ENCODE measurements at regions not wholly inside any gene's neighbourhood (a gene's known extent, or its start where the extent isn't known, plus 50 kb on each side); places are given as distances from the start of the nearest gene placed in this dataset.

DNA sequence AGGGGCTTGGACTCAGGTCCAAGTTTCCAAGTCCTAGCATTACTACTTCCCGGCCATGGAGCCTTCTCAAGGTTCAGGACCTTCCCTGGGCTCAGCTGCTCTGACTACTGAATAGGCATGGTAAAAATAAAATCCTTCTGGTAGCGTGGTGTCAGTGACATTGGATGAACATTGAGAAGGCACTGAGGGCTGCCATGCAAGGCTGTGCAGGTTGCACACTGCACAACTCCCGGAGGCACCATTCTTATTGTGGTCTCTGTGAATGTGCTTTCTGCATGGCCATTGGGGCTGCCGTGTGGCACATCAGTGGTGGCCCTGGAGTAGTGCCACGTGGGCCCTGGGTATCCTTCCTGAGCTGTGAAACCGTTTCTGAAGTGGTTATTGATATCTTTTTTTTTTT is 250.2 kb upstream of the CIBAR2 start:
- DNase-seq (ENCODE audit: low spot score), result no peak

DNA sequence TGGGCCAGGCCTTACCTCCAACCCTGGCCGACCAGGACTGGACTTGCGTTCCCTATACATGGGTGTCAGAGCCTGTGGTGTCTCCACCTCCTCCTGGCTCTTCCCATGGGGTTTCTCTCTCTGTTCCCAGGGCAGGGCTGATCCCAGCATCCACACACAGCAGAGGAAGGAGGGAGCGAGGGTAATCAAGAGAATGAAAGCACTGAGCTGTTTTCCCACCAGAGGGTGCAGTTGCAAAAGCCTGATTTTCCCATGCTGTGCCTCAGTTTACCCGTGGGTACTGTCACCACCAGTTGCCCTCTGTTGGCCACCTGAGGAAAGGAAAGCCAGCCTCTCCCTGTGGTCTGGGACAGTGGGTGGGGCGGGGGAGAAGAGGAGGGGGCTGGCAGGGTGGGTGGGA is 249.7 kb upstream of the GSE1 start:
- DNase-seq (ENCODE audit: low spot score), result no peak

DNA sequence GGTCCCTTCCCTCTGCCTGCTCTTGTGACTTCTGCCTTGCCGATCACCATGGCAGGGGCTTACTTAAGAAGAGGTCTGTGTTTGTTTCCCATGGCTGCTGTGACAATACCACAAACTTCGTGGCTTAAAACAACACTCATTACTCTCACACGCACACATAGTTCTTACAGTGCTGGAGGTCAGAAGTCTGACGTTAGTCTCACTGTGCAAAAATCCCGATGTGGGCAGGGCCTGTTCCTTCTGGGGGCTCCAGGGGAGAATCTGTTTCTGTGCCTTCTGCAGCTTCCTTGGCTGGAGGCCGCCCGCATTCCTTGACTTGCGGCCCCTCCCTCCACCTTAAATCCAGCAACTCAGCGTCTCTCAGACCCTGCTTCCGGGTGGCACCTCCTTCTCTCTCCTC is 249.2 kb upstream of the GSE1 start:
- no peak for DNase-seq (ENCODE audit: low spot score)

DNA sequence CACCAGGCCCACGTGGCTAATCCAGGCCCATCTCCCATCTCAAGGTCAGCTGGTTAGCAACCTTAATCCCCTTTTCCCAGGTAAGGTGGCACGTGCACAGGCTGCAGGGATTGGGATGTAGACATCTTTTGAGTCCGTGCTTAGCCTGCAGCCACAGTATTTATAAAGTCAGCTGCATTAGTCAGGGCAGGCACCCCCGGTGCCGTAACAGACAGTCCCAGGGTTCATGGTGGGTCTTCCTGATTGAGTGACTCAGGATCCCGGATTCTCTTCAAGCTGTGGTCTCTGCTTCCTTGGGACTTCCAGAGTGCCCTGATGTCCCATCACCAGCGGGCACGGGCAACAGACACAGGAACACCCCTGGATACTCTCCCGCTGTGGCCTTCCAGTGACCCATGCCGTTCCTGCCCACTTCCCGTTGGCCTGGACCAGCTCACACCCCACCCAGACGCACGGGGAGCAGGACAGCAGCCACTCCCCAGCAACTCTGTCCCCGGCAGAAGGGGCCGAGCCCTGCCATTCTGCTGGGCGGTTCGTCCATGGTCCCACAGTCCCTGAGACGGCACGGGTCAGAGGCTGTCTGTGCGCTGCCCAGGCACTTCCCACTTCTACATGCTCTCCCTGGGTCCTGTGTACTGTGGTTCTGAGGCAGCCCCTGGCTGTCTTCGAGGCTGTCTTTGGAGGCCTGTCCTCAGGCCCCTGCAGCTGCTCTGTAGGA is 248.6 kb upstream of the GSE1 start:
- no peak for DNase-seq (ENCODE audit: low spot score)

DNA sequence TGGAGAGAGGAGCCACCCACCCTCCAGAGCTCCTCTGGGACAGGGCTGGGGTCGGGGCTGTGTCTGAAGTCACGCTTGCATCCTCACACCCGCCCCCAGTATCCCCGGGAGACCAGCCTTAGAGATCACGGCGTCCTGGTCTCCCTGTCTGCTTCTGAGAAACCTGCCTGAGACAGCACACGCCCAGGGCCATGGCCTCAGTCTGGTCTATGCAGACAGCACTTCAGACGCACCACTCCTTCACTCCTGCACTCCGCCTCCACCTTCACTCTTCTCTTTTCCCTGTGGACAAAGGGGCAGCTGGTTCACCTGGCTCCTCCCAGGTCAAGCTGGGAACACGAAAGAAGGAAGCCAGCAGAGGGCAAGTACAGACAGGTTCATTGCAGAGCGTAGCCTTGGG is 248.0 kb upstream of the GSE1 start:
- no peak for DNase-seq (ENCODE audit: low spot score)

DNA sequence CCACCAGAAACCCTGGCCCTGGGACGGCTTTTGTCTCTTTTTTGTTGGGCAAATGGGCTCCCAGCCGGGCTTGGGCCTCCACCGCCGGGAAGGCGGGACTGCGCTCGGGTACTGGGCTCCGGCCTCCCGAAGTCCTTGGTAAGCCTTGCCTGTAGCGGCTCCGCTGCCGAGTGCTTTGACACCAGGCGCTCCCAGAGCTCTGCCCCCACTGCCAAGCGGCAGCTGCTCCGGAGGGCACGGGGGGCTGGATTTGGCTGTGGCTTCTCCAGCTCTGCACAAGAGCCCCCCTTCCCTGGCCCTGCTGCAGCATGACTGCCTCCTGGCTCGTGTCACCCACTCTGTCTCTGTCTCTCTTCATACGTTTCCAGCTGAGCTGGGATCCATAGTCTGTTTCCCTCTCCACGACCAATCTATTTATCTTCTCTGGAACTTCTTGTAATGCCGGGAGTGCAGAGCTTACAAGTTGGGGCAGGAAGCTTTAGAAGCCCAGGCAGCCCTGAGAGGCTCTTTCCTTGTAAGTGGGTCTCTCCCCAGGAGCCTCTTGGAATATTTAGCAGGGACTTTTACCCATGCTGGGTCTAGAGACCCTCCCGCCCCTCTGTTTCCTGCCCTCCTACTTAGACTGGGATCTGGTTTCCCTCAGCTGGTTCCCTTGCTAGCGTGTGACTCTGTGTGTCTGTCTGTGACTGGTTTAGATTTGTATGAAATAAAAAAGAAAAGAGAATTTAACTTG is 246.9 kb upstream of the GSE1 start:
- no peak for DNase-seq (ENCODE audit: low spot score)

DNA sequence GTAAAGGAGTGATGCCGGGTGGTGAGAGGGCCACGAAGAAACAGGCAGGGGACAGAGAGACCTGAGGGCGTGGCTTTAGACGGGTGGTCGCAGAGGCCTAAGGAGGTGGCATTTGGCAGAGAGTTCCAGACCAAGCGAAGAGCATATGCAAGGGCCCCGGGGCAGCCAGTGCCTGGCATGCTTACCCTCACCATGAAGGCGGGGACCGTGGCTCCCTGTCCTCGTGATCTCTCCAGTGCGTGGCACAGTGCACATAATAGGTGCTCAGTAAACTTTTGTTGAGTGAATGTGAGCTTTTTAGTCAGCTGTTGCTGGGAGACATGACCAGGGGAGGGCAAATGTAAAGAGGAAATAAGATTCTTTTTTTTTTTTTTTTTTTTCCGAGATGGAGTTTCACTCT is 245.6 kb upstream of the GSE1 start:
- DNase-seq (ENCODE audit: low spot score), result no peak

DNA sequence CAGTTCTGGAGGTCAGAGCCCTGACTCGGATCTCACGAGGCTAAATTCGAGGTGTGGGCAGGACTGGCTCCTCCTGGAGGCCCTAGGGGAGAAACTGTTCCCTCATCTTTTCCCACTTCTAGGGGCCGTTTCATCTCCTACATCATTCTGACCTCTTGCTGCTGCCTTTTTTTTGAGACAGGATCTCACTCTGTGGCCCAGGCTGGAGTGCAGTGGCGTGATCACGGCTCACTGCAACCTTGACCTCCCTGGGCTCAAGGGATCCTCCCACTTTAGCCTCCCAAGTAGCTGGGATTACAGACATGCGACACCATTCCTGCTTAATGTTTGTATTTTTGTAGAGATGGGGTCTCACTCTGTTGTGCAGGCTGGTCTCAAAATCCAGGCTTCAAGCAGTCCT is 244.1 kb upstream of the GSE1 start:
- no peak for DNase-seq (ENCODE audit: low spot score)

DNA sequence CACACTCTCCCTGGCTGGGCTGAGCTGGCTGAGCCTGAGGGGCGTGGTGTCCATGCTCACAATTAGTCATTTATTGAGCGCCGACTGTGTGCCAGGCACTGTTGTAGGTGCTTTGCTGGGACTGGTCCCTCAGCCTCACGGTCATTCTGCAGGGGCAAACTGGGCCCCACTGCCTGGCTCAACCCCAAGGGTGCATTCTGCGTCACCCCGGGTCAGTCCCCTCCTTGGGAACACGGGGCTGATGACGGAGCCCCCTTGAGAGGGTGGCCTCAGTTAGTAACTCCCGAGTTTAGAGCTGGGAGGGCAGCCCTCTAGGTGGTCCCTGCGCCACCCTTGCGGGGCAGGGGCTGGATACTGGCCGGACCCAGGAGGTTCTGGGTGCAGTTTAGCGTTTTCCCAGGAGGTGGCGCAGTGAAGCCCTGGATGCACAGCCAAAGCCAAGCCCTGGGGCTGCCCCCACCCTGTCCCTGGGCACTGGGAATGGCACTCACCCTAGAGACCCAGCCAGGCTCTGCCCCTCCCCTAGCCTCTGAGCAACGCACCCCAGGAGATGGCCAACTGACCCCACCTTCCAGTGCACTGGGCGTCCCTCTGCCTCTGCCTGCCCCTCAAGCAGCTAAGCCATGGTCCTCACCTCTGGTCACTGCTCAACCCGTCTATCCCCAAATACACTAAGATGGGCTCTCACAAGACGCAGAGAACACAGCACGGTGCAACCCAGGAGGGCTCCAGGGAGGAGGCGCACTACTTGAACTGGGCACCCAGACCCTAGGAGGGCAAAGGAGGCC is 243.2 kb upstream of the GSE1 start:
- DNase-seq (ENCODE audit: low spot score), result peak; percentile 89

DNA sequence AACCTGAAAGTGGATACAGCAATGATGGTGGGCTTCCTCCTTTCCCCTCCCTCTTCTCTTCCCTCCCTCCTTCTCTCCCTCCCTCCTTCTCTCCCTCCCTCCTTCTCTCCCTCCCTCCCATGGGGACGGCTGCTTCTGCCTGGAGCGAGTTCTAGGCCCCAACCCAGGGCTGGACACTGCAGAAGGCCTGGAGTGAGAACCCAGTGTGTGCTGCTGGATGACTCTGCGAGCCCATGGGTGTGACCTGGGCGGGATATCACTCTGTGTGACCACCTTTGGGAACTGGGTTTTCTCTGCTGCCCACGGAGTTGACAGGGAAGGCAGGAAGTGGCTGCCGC is 242.6 kb upstream of the GSE1 start:
- no peak for DNase-seq (ENCODE audit: low spot score)

DNA sequence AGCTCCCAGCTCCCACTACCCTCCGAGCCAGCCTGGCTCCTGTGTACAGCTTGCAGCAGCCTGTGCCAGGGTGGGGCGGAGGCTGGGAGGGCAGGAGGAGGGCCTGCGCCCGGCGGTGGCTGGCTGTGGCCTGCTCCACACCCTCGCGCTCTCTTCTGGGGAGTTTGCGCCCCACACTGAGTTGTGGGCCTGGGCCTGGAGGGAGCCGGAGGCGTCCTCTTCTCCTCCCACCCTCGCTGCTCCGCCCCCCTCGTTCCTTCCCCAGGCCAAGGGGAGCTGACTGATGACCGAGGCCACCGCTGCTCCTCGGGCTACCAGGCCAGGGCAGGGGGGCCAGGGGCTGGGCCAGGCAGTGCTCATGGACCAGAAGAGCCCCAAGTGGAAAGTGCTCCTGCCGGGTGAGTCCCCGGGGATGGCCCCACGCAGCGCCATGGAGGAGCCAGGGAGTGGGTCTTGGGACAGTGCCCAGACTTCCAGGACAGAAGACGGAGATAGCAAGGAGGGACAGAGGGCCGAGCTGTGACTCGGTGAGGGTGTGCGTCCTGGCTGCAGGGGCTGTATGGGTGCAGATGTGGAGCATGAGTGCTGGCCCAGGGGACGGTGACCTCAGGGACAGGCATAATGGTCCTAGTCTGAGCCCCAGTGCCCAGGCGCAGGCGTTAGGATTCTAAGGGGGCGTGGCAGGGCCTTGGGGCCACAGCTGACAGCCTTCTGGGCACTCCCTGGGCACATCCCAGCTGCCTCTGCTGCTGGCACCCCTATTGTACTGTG is 242.1 kb upstream of the GSE1 start:
- peak; percentile 83 for DNase-seq (ENCODE audit: low spot score)

DNA sequence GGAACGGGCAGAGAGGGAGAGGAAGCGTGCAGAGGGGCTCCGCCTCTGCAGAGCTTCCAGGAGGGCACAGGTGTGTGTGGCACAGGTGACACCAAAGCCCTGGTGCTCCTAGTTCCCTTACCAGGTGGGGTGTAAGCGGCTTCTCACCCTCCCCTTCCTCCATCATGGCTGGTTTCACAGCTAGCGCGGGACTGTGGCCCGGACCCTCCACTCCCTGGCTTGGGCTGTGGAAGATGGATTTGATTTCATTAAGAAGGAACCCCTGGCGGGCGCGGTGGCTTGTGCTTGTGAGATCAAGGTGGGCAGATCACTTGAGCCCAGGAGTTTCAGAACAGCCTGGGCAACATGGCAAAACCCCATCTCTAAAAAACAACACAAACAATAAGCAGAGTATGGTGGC is 241.2 kb upstream of the GSE1 start:
- DNase-seq (ENCODE audit: low spot score), result no peak

DNA sequence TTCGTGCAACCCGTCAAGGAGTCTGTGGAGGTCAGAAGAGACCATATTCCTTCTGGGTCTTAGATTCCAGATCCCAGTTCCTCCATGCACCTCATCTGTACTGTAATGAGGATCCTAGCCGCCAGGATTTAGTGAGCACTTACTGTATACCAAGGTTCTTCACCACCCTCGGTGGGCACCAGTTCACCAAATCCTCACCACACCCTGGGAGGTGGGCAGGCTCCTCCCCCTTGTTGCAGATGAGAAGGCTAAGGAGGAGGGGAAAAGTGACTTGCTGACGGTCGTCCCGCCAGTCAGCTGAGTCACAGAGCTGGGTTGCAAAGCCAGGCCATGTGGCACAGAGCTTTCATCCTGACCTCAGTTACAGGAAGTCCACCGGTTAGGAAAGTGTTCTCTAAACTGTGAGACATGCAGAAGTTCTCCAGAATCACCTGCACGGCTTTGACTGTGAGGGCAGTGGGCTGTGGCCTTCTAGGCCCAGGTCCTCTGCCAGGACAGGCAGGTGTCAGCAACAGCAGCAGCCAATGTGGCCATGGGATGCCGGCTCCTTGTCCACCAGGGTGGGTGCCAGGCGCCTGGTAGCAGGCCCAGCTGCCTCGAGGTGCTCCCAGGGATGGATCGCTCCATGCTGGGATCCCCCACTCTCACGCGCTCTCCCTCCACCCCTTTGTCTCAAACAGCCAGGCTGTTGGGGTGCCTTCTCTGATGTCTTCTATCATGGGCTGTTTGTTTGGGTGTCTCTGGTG is 240.3 kb upstream of the GSE1 start:
- peak; percentile 82 for DNase-seq (ENCODE audit: low spot score)

DNA sequence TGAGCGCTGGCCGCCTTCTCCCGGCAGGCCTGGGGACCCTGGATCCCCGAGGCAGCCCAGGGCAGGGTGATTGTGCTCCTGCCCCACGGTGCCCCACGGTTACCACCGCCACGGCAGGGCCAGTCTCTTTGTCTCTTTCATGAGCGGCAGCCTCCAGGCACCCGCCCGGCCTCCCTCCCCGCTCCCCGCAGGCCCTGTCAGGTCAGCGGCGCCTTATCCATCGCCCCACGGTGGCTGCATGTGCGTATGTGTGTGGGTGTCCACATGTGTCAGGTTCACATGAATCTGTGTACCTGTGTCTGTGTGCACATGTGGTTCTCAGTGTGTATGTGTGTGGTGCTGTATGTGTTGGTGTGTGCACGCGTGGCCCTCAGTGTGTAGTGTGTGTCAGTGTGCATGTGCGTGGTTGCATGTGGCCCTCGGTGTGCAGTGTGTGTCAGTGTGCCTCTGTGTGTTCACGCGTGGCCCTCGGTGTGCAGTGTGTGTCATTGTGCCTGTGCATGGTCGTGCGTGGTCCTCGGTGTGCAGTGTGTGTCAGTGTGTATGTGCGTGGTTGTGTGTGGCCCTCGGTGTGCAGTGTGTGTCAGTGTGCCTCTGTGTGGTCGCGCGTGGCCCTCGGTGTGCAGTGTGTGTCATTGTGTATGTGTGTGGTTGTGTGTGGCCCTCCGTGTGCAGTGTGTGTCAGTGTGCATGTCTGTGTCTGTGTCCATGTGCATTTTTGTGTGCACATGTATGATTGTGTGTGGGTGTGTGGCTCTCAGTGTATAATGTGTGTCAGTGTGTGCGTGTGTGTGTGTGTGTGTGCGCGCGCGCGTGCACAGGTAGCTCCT is 239.2 kb upstream of the GSE1 start:
- DNase-seq (ENCODE audit: low spot score), result no peak

DNA sequence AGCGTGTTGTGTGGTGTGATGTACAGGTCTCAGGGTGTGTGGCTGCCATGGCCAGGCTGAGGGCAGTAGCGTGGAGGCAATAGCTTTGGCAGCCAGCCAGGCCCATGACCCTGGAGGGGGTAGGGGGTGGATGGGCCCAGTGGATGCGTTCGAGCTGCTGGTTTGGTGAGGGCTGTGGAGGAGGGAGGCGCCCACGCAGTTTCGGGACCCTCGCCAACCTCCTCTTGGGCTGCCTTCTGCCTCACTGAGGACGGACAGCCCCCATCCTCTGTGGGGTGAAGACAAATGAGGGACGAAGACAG is 238.6 kb upstream of the GSE1 start:
- no peak for DNase-seq (ENCODE audit: low spot score)

DNA sequence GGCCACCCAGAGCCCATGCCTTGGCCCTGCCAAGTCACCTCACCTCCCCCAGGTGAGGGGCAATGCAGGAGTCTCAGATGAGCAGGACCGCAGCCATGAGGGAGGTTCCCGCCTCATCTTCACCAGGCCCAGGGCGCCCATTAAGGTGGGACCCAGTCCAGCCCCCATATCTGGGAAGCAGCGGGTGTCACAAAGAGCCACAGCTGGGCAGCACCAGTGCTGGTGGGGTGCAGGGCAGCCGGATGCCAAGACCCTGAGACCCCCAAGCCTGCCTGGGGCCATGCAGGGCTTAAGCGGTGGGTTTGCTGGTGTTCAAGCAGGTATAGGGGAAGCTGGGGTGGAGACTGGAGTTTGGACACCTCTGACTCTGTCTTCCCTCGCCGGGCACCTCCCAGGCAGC is 237.8 kb upstream of the GSE1 start:
- no peak for DNase-seq (ENCODE audit: low spot score)

DNA sequence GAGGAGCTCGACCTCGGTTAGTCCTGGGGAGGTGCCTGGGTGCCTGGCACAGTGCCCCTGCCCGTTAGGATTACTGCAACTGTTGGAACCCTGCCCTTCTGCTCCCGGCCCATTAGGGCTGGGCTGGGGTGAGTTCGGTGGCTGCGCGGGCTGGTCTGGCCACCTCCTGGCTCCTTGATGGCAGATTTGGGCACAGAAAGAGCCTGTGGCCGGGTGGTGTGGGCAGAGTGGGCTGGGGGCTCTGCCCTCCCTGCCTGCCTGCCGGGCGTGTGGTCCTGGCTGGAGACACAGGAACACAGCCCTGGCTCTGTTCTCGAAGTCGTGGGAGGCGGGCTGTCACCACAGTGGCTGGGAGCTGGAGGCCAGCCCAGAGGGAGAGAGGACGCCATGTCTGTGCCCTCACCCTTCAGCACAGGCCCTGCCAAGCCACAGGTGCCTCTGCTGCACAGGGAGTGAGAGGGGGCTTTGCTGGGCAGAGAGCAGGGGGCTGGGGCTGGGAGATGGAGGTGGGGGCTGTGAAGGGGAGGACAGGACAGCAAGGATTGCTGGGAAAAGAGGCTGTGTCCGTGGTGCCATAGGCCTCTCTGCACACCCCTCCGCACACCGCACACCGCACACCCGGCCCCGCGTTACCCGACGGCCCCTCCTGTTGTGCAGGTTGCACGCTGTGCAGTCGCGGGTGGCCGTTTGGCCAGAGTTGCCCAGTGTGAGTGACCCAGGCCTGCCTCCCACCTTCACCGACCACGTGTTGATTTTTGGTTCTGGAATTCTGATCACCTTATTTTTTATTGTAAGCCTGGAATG is 236.6 kb upstream of the GSE1 start:
- DNase-seq (ENCODE audit: low spot score), result peak; percentile 66

DNA sequence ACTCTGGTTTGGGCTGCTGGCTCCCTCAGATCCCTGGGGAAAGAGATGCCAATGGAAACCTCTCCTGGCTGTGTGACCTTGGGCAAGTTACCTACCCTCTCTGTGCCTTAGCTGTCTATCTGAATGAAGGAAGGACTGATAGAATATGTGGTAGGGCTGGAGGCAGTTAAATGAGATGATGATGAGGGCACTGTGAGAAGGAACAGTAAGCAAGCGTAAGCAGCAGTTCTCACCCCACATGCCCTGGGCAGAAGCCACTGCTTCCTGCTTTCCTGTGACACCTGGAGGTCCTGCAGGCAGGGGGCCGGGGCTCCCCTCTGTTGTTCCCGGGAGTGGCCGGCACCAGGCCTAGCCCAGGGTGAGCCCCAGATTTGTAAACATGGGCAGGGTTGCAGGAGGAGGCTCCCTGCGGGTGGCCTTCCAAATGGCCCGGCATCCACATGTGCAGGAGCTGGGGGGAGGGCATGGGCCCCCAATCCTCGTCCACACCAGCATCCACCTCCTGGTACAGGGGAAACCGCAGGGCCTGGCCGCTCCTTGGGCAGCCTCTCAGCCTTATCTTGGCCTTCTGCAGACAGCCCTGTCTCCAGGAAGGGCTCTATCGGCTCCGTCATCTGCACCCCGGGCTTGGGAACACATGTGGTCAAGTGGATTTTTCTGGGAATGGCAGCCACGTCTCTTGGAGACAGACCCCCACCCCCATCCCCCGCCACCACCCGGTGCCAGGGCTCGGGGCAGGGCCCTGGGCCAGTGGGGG is 235.6 kb upstream of the GSE1 start:
- DNase-seq (ENCODE audit: low spot score), result no peak

Measured in GM03348 (cell line).